Neural cell (in vitro differentiated cells): ENCODE measurements at regions not wholly inside any gene's neighbourhood (a gene's known extent, or its start where the extent isn't known, plus 50 kb on each side); places are given as distances from the start of the nearest gene placed in this dataset.

Experiments used
- H2AFZ ChIP-seq: fragments of 200-600, 300-800 bp; sonication (generic), shearing (Covaris generic); 2 replicates; pipeline ENCODE4 v1.6.0; 2014; ENCODE audit warnings: low read depth, mild to moderate bottlenecking, antibody characterized with exemption, low read length, moderate library complexity
- H3F3A ChIP-seq: fragments of 200-600 bp; shearing (Covaris generic); 2 replicates; pipeline ENCODE4 v1.6.1; 2016; ENCODE audit warnings: mild to moderate bottlenecking, moderate library complexity, mixed read lengths, antibody characterized with exemption, low read length; ENCODE audit not compliant: insufficient read depth, poor library complexity, severe bottlenecking
- H3K27ac ChIP-seq: fragments of 200-600, 300-800 bp; sonication (generic), shearing (Covaris generic); 2 replicates; pipeline ENCODE4 v1.5.1; 2014; ENCODE audit warnings: mild to moderate bottlenecking, low read length, moderate library complexity
- H3K27me3 ChIP-seq: fragments of 300-800, 200-600 bp; sonication (generic), shearing (Covaris generic); 2 replicates; pipeline ENCODE4 v1.6.0; 2014; ENCODE audit warnings: mild to moderate bottlenecking, low read depth, low read length, moderate library complexity; ENCODE audit not compliant: insufficient read depth
- H3K36me3 ChIP-seq: fragments of 300-800, 200-600 bp; sonication (generic), shearing (Covaris generic); 2 replicates; pipeline ENCODE4 v1.5.1; 2014; ENCODE audit warnings: mild to moderate bottlenecking, antibody characterized with exemption, low read length, moderate library complexity; ENCODE audit not compliant: insufficient read depth
- H3K4me2 ChIP-seq: fragments of 300-800, 200-600 bp; sonication (generic), shearing (Covaris generic); 2 replicates; pipeline ENCODE4 v1.6.0; 2014; ENCODE audit warnings: mild to moderate bottlenecking, low read length
- H3K4me3 ChIP-seq: fragments of 300-800, 200-600 bp; sonication (generic), shearing (Covaris generic); 2 replicates; pipeline ENCODE4 v1.5.1; 2014; ENCODE audit warnings: mild to moderate bottlenecking, low read length, moderate library complexity
- H3K79me2 ChIP-seq: fragments of 200-600 bp; shearing (Covaris generic); replicated peaks from 2 replicates; pipeline ENCODE4 v1.6.0; 2014; ENCODE audit warnings: mild to moderate bottlenecking, low read length, moderate library complexity; ENCODE audit not compliant: insufficient read depth
- H3K9ac ChIP-seq: fragments of 300-800, 200-600 bp; sonication (generic), shearing (Covaris generic); 2 replicates; pipeline ENCODE4 v1.6.1; 2016; ENCODE audit warnings: mild to moderate bottlenecking, low read length, mixed read lengths
- H3K9me2 ChIP-seq: fragments of 200-600 bp; shearing (Covaris generic); 2 replicates; pipeline ENCODE4 v1.6.1; 2016; ENCODE audit warnings: mild to moderate bottlenecking, low read length, mixed read lengths; ENCODE audit not compliant: insufficient read depth
- H3K9me3 ChIP-seq: fragments of 200-600, 300-800 bp; sonication (generic), shearing (Covaris generic); 2 replicates; pipeline ENCODE4 v1.6.1; 2016; ENCODE audit warnings: mild to moderate bottlenecking, mixed run types, low read length, moderate library complexity, mixed read lengths
- H4K20me1 ChIP-seq: fragments of 200-600 bp; shearing (Covaris generic); 2 replicates; pipeline ENCODE4 v1.6.1; 2016; ENCODE audit warnings: mild to moderate bottlenecking, mixed run types; ENCODE audit not compliant: insufficient read depth
- EP300 ChIP-seq: fragments of 450-650 bp; conservative IDR thresholded peaks from 2 replicates; pipeline ENCODE4 v1.6.1; 2014; ENCODE audit warnings: antibody characterized with exemption, mild to moderate bottlenecking, moderate library complexity; ENCODE audit not compliant: poor library complexity, severe bottlenecking
- EZH2 ChIP-seq: fragments of 200-600, 300-800 bp; shearing (Covaris generic), sonication (generic); IDR thresholded peaks from 2 replicates; pipeline ENCODE4 v1.6.1; 2014; ENCODE audit warnings: antibody characterized with exemption, low read length, borderline replicate concordance, mild to moderate bottlenecking; ENCODE audit not compliant: insufficient read depth, poor library complexity, severe bottlenecking
- MXI1 ChIP-seq: fragments of 450-650 bp; conservative IDR thresholded peaks from 2 replicates; pipeline ENCODE4 v1.6.1; 2014; ENCODE audit warnings: antibody characterized with exemption, mild to moderate bottlenecking; ENCODE audit not compliant: poor library complexity, severe bottlenecking
- POLR2AphosphoS5 ChIP-seq: IDR thresholded peaks from 2 replicates; pipeline ENCODE4 v1.6.1; 2012
- RAD21 ChIP-seq: fragments of 450-650 bp; conservative IDR thresholded peaks from 2 replicates; pipeline ENCODE4 v1.6.1; 2014; ENCODE audit warnings: antibody characterized with exemption, mild to moderate bottlenecking, moderate library complexity
- SMC3 ChIP-seq: fragments of 450-650 bp; conservative IDR thresholded peaks from 2 replicates; pipeline ENCODE4 v1.6.1; 2014; ENCODE audit warnings: antibody characterized with exemption, mild to moderate bottlenecking, moderate library complexity; ENCODE audit not compliant: poor library complexity
- TAF1 ChIP-seq: IDR thresholded peaks from 2 replicates; pipeline ENCODE4 v1.6.1; 2012; ENCODE audit warnings: low read depth
- TF ChIP-seq, protein P1 (sequence below): fragments of 450-650 bp; IDR thresholded peaks from 2 replicates; pipeline ENCODE4 v1.5.1; 2014; ENCODE audit warnings: antibody characterized with exemption, mild to moderate bottlenecking, moderate library complexity; ENCODE audit not compliant: poor library complexity, severe bottlenecking
- TF ChIP-seq, protein P2 (sequence below): IDR thresholded peaks from 2 replicates; pipeline ENCODE4 v1.6.1; 2012; ENCODE audit warnings: borderline replicate concordance

- no peaks in the 10 kb centered on the region for H3K36me3 ChIP-seq
- no peak overlapping the region for H2AFZ ChIP-seq
- no peaks in the 10 kb centered on the region for H4K20me1 ChIP-seq
Measured at GRCh38 chr16:73116576-73116975, 68.6 kb upstream of the ZFHX3 start.

DNA sequence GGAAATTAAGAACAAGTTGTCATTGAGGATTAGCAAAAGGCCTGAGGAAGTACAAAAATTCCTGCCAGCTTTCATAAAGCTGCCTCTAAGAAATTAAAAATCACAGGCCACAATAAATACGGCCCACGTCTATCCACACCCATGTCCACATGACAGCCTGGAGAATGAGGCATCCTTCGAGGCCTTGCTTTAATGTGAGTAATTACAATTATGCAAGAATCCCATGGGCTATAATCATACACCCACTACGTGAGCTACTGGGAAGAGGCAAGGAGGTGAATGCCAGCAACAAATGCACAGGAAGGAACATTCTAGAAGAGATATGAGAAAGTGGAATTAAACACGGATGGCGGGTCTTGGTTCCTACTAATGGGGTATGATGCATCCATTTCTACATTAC, 65.4 kb upstream of the ZFHX3 start:
- H3K27me3 ChIP-seq = no peaks in the 10 kb centered on the region
- TF ChIP-seq, protein P1, sequence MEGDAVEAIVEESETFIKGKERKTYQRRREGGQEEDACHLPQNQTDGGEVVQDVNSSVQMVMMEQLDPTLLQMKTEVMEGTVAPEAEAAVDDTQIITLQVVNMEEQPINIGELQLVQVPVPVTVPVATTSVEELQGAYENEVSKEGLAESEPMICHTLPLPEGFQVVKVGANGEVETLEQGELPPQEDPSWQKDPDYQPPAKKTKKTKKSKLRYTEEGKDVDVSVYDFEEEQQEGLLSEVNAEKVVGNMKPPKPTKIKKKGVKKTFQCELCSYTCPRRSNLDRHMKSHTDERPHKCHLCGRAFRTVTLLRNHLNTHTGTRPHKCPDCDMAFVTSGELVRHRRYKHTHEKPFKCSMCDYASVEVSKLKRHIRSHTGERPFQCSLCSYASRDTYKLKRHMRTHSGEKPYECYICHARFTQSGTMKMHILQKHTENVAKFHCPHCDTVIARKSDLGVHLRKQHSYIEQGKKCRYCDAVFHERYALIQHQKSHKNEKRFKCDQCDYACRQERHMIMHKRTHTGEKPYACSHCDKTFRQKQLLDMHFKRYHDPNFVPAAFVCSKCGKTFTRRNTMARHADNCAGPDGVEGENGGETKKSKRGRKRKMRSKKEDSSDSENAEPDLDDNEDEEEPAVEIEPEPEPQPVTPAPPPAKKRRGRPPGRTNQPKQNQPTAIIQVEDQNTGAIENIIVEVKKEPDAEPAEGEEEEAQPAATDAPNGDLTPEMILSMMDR = no peak
- TF ChIP-seq MXI1 (no peak), SMC3 (no peak), EP300 (no peak), RAD21 (no peak), EZH2 (no peak), POLR2AphosphoS5 (no peak), TAF1 (no peak)
- TF ChIP-seq, protein P2, sequence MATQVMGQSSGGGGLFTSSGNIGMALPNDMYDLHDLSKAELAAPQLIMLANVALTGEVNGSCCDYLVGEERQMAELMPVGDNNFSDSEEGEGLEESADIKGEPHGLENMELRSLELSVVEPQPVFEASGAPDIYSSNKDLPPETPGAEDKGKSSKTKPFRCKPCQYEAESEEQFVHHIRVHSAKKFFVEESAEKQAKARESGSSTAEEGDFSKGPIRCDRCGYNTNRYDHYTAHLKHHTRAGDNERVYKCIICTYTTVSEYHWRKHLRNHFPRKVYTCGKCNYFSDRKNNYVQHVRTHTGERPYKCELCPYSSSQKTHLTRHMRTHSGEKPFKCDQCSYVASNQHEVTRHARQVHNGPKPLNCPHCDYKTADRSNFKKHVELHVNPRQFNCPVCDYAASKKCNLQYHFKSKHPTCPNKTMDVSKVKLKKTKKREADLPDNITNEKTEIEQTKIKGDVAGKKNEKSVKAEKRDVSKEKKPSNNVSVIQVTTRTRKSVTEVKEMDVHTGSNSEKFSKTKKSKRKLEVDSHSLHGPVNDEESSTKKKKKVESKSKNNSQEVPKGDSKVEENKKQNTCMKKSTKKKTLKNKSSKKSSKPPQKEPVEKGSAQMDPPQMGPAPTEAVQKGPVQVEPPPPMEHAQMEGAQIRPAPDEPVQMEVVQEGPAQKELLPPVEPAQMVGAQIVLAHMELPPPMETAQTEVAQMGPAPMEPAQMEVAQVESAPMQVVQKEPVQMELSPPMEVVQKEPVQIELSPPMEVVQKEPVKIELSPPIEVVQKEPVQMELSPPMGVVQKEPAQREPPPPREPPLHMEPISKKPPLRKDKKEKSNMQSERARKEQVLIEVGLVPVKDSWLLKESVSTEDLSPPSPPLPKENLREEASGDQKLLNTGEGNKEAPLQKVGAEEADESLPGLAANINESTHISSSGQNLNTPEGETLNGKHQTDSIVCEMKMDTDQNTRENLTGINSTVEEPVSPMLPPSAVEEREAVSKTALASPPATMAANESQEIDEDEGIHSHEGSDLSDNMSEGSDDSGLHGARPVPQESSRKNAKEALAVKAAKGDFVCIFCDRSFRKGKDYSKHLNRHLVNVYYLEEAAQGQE = no peak
- H2AFZ ChIP-seq = no peak overlapping the region
- H3F3A ChIP-seq = no peaks in the 10 kb centered on the region
- no peak overlapping the region for H3K4me3 ChIP-seq
- no peaks in the 10 kb centered on the region for H4K20me1 ChIP-seq
- H3K9me3 ChIP-seq = no peaks in the 10 kb centered on the region
- H3K27ac ChIP-seq = no peak overlapping the region
- no peak overlapping the region for H3K9ac ChIP-seq
- H3K79me2 ChIP-seq = no peaks in the 10 kb centered on the region
- H3K4me2 ChIP-seq = no peak overlapping the region
- no peaks in the 10 kb centered on the region for H3K9me2 ChIP-seq
- no peaks in the 10 kb centered on the region for H3K36me3 ChIP-seq

More at GRCh38 chr16:73116576-73116975, 68.6 kb upstream of the ZFHX3 start:
- Histone ChIP-seq H3K27ac (no peak overlapping the region), H3K79me2 (no peaks in the 10 kb centered on the region), H3F3A (no peaks in the 10 kb centered on the region), H3K4me3 (no peak overlapping the region), H3K9me2 (no peaks in the 10 kb centered on the region), H3K4me2 (no peak overlapping the region), H3K27me3 (no peaks in the 10 kb centered on the region), H3K9me3 (no peaks in the 10 kb centered on the region), H3K9ac (no peak overlapping the region)
- no peak for TF ChIP-seq TAF1
- TF ChIP-seq EP300 = no peak
- no peak for TF ChIP-seq RAD21
- no peak for TF ChIP-seq MXI1
- TF ChIP-seq, protein P2 = no peak
- TF ChIP-seq EZH2 = no peak
- TF ChIP-seq, protein P1 = no peak
- TF ChIP-seq SMC3 = no peak
- no peak for TF ChIP-seq POLR2AphosphoS5
